GM10266 (cell line): ENCODE measurements at regions not wholly inside any gene's neighbourhood (a gene's known extent, or its start where the extent isn't known, plus 50 kb on each side); places are given as distances from the start of the nearest gene placed in this dataset.

Source experiments
- DNase-seq: peaks from one replicate; pipeline ENCODE4 v3.0.0; 2012; ENCODE audit errors: extremely low spot score
- TF ChIP-seq, protein P1 (sequence below): IDR thresholded peaks from 2 replicates; pipeline ENCODE4 v1.5.1; 2012; ENCODE audit warnings: mild to moderate bottlenecking, low read depth; ENCODE audit not compliant: control insufficient read depth, insufficient read depth; ENCODE audit errors: missing control alignments

DNA sequence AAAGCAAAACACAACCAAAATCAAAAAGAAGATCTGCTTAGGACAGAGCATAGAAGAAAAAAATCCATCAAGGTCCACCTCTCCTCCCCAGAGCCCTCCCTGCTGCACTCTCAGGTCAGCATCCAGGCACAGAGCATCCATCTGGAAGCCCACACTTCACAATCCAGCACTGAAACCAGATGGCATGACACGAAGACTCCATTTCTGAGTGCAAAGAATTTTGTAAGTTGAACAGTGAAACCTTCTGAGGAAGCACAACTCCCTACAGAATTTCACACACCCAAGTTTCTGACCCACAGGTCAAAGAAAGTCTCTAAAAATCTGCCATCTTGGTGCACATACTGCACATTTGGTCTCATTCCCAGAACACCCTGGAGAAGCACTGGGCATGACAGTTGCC is 128.8 kb upstream of the STXBP5 start:
- DNase-seq = no peak
- TF ChIP-seq, protein P1, sequence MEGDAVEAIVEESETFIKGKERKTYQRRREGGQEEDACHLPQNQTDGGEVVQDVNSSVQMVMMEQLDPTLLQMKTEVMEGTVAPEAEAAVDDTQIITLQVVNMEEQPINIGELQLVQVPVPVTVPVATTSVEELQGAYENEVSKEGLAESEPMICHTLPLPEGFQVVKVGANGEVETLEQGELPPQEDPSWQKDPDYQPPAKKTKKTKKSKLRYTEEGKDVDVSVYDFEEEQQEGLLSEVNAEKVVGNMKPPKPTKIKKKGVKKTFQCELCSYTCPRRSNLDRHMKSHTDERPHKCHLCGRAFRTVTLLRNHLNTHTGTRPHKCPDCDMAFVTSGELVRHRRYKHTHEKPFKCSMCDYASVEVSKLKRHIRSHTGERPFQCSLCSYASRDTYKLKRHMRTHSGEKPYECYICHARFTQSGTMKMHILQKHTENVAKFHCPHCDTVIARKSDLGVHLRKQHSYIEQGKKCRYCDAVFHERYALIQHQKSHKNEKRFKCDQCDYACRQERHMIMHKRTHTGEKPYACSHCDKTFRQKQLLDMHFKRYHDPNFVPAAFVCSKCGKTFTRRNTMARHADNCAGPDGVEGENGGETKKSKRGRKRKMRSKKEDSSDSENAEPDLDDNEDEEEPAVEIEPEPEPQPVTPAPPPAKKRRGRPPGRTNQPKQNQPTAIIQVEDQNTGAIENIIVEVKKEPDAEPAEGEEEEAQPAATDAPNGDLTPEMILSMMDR = no peak

DNA sequence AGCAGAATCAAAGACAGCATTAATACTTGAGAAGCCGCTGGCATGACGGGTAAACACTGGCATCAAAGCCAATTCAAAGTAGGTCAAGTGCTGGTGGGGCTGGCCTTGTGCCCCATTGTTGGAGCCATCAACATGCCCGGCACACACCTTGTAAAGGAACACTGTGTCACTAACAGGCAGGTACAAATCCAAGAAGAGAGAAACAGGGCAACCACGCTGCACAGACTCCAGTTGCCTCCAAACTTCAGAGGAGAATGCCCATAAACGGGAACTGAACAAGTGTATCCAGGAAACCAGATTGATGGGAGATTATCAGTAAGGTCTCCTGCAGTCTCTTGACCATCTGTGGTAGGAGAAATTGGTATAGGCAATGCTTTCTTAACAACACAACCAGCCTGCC is 127.0 kb upstream of the STXBP5 start:
- TF ChIP-seq, protein P1 = no peak
- DNase-seq = no peak

DNA sequence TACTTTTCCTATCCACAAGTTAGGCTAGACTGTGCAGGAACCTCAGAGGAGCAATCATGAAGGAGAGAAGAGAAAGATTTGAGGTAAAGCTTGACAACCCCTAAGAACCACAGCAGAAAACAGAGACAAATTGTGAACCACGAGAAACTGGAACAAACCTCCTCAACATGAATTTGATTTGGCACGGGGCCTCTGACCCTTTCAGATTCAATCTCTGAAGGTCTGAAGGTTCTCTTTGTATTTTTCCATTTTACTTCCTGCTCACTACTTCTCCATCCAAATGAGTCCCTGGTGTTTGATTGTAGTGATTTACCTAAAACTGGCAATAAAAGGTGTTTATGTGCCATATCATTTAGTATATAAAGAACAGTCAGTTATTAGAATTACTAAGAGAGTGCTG is 126.1 kb upstream of the STXBP5 start:
- TF ChIP-seq, protein P1 = no peak

DNA sequence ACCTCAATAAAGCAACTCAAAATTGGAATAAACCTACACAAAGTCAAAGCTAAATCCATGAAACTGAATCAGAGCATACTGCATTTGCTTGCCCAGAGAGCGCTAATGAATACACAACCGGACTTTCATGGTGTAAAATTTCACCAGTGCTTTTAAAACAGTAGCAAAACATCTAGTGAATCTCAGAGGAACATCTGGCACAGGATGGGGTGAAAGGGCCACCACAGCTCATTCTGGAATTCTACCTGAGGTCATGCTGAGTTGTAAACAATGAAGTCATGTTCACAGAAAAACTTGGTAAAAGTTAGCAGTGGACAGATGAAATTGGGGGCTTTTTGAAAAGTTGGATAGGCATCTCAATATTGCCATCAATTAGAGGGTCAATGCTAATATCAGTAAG is 125.6 kb upstream of the STXBP5 start:
- TF ChIP-seq, protein P1 = no peak
- DNase-seq = no peak

More for the DNA sequence above, 126.1 kb upstream of the STXBP5 start:
- DNase-seq = no peak

DNA sequence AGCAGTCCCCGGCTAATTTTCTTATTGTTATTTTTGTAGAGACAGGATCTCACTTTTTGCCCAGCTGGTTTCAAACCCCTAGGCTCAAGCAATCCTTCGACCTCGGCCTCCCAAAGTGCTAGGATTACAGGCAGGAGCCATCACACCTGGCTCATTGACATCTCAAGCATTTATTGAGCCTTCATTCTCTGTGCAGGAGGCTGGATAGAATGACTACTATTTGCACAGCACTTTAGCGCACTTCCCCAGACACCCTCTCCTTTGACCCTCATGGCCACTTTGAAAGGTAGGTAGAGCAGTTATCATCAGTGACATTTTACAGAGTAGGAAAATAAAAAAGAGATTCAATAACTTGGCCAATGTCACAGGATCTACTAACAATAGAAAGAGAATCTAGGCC is 124.0 kb upstream of the STXBP5 start:
- DNase-seq = no peak

DNA sequence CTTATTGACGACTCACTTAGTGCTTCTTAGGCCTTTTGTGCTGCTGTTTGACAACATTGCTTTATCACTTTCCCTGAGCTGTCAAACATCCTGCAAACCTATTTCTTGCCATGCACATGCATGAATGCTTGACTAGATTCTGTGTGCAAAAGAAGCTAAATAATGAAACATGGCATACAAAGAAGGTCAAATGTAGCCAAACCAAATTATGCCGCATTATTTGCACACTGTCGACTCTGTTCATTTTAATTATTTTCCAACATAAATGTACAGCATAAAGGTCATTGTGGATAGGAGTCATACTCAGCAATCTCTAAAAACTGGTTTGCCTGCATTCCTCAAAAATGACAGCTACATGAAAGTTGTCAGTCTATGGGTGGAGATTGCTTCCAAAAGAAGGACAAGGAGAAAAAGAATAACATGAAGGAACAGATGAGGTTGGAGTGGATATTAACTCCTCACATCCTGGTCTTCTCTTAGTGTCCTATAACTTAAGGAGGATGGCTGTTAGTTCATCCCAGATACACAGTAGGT is 123.1 kb upstream of the STXBP5 start:
- DNase-seq = no peak
- TF ChIP-seq, protein P1 = no peak

More for the DNA sequence above, 124.0 kb upstream of the STXBP5 start:
- TF ChIP-seq, protein P1 = no peak

DNA sequence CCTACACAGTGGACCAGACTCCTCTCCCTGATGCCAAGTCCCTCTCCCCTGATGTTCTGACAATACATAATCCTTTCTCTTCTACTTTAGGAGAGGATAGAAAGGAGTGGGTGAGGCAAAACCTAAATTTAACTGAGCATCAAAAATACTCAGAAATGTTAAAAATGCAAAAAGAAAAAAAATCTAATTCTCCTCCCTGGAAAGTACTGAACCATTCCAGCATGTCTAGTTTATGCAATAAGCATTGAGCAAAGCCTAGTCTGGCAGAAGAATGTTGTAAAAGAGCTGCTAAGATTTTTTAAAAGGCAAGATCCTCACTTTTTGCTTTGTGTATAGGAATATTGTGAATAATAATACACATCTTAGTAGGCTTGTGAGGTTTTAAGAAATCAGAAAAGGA is 116.6 kb upstream of the STXBP5 start:
- DNase-seq = no peak
- TF ChIP-seq, protein P1 = no peak
